SU-DHL-6 (cell line): ENCODE measurements at regions not wholly inside any gene's neighbourhood (a gene's known extent, or its start where the extent isn't known, plus 50 kb on each side); places are given as distances from the start of the nearest gene placed in this dataset.

Experiments used
- CTCF ChIP-seq: fragments of 200-600 bp; sonication (generic); IDR thresholded peaks from one replicate; pipeline ENCODE4 v1.5.1; 2017; ENCODE audit warnings: antibody characterized with exemption, mild to moderate bottlenecking, low read length, moderate library complexity; ENCODE audit not compliant: insufficient read depth, poor library complexity, severe bottlenecking
- EZH2phosphoT487 ChIP-seq: fragments of 200-600 bp; sonication (generic), shearing (Covaris generic); conservative IDR thresholded peaks from 2 replicates; pipeline ENCODE4 v1.6.1; 2018; ENCODE audit warnings: mild to moderate bottlenecking, antibody characterized with exemption, low read length, moderate library complexity, mixed read lengths

GRCh38 chr2:176668912-176669311 lies 399.7 kb downstream of the MTX2 start:
- TF ChIP-seq CTCF (no peak), EZH2phosphoT487 (no peak)
